GM13977 (cell line): ENCODE measurements at regions not wholly inside any gene's neighbourhood (a gene's known extent, or its start where the extent isn't known, plus 50 kb on each side); places are given as distances from the start of the nearest gene placed in this dataset.

Source experiments
- DNase-seq: peaks from one replicate; pipeline ENCODE4 v3.0.0; 2012; ENCODE audit warnings: low spot score
- in situ Hi-C: fragments of 300-500 bp; cut with MboI; formaldehyde crosslinking; loops from one replicate; pipeline ENCODE4 v1.12.0; 2022; ENCODE audit warnings: low sequenced_read_pairs, low pct_unique_long_range_greater_than_20kb, mixed read lengths, inconsistent platforms; ENCODE audit not compliant: unreplicated experiment
- TF ChIP-seq, protein P1 (sequence below): IDR thresholded peaks from 2 replicates; pipeline ENCODE4 v1.5.1; 2012; ENCODE audit warnings: mild to moderate bottlenecking, control low read depth; ENCODE audit not compliant: insufficient read depth; ENCODE audit errors: extremely low read depth, missing control alignments

DNA sequence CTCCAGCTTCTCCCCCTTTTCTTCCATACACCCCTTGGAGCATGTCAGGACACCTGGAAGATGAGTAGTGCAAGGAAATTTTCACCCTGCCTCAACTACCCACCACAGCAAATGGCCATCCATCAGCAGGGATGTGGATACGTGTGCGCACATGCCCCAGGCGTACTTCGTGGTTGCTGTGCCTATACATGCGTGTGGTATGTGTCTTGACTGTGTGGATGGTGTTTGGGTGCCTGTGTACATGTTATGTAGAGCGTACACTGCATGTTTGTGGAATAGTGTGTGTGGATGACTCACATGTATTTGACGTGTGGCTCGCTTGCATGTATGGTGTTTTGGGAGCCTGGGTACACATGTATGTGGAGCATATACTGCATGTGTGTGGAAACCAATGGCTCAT is 158.5 kb downstream of the RRAGC start:
- DNase-seq = no peak
- in situ Hi-C loops = no loop called here
- TF ChIP-seq, protein P1, sequence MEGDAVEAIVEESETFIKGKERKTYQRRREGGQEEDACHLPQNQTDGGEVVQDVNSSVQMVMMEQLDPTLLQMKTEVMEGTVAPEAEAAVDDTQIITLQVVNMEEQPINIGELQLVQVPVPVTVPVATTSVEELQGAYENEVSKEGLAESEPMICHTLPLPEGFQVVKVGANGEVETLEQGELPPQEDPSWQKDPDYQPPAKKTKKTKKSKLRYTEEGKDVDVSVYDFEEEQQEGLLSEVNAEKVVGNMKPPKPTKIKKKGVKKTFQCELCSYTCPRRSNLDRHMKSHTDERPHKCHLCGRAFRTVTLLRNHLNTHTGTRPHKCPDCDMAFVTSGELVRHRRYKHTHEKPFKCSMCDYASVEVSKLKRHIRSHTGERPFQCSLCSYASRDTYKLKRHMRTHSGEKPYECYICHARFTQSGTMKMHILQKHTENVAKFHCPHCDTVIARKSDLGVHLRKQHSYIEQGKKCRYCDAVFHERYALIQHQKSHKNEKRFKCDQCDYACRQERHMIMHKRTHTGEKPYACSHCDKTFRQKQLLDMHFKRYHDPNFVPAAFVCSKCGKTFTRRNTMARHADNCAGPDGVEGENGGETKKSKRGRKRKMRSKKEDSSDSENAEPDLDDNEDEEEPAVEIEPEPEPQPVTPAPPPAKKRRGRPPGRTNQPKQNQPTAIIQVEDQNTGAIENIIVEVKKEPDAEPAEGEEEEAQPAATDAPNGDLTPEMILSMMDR = no peak

DNA sequence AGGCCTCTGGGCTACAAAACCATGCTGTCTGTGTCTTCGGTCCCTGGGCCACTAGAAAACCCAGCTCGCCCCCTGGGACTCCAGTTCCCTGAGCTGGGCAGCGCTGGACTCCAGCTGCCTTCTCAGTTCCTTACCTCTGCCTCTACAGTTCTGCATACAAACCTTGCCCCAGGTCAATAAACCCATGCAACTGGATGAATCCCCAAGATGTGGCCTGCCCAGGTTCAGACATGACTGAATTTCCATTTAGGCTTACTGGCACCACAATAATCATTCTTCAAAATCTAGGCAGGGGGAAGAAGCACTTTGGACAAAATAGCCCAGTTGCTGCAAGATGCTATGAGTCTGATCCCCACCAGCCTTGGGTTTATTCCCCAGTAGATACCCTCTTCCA is 159.5 kb downstream of the RRAGC start:
- no peak for DNase-seq
- in situ Hi-C loops = no loop called here
- TF ChIP-seq, protein P1 = no peak

DNA sequence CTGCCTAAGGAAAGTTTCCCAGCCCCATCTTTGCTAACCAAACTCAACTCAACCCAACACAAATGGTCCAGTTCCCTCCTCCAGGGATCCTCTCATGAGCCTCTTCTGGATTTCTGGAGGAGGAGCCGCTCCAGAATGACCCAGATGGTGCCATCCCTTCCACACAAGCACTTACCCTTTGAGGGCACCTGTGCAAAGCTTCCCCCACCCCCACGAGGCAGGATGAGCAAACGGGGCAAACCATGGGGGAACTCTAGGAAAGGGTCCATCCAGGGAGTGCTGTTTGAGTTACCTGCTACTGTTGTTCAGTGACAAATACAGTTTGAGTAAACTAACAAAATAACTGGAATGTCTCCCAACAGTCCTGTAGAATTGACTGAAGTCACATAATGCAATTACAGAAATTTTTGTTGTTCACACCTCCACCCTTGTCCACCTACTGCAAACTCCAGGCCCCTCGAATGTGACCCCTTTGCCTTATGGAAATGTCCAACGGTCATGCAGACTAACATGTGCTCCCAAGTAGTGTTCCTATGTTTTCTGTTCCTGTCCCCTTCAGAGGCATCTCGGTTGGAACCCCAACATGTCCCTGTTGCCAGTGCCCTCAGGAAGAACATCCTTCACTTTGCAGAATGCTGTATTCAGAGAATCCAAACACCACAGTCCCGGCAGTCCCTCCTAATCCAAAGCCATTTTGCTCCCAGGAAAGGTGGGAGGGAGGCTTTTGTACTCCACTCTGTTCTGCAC is 160.1 kb downstream of the RRAGC start:
- TF ChIP-seq, protein P1 = no peak
- no peak for DNase-seq
- in situ Hi-C loops = no loop called here

DNA sequence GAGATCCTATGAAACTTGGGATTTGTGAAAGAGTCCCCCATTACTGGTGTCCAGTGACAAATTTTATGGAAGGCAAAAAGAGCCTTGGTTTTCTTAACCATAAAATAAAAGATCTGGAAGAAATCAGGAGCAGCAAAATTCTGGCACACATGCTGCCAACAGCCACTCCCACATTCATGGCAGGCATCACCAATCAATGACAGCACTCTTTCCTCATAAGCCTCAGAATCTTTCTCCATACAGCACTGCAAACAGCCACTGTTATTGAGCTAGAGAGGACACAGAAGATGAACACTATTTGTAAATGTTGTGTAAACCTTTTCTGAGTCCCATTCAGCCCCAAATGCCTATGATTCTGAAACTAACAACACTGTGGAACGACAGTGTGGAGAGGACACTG is 162.2 kb downstream of the RRAGC start:
- in situ Hi-C loops = no loop called here
- DNase-seq = no peak
- TF ChIP-seq, protein P1 = no peak

DNA sequence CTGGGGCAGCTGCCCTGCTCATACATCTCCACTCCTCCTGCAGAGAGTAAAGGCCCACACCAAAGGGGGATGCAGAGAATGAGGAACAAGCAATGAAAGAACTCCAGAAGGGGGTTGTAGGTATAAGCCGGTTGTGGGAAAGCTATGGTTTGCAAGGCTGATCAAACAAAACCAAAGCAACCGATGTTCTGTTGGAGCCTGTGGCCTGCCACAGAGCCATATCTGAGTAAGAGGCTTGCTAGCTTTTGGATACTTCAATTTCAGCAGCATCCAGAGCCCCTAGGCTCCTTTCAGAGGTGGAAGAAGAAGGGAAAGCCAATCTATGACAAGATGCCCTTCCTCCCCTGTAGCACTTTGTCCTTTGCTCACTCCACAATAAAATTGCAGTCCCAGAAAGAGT is 163.2 kb downstream of the RRAGC start:
- DNase-seq = no peak
- TF ChIP-seq, protein P1 = no peak
- in situ Hi-C loops = no loop called here

DNA sequence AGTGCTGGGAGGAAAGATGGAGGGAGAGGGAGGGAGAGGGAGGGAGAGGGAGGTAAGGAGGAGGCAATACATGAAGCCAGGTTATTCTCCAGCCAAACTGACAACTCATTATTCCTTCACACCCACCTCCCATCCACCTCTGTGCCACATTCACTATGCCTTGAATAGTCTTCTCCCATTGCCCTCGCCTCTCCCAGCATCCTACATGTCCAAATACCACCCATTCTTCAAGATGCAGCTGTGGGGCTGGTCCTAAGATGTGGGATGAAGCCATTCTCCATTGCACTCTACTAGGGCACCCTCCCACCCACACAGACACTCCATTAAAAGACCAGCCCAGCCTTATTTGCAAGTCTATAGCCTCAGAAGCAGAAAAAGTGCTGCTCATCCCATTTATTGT is 165.8 kb downstream of the RRAGC start:
- in situ Hi-C loops = no loop called here
- TF ChIP-seq, protein P1 = no peak
- DNase-seq = no peak
